ENCODE measurements at regions not wholly inside any gene's neighbourhood (a gene's known extent, or its start where the extent isn't known, plus 50 kb on each side); places are given as distances from the start of the nearest gene placed in this dataset.

GRCh38 chr9:129368444-129368978 is 190.4 kb upstream of the IER5L start:
- Histone ChIP-seq H3K9me3 (ENCODE audit: control insufficient read depth, insufficient read depth, low read length) (no peaks in the 10 kb centered on the region), H4K20me1 (ENCODE audit: control insufficient read depth, insufficient read depth, low read depth, low read length) (no peaks in the 10 kb centered on the region), H3F3A (ENCODE audit: control insufficient read depth, insufficient read depth) (no peaks in the 10 kb centered on the region), H3K9me2 (replicated peaks; ENCODE audit: control insufficient read depth, low read length) (no peaks in the 10 kb centered on the region), H3K4me1 (ENCODE audit: control insufficient read depth, low read length) (0 out of 2 replicates have a peak, but pooled peaks cover 3% of the 10 kb centered on the region), H3K36me3 (ENCODE audit: control insufficient read depth, low read length) (no peaks in the 10 kb centered on the region), H3K27ac (ENCODE audit: low read depth, low read length) (no peak overlapping the region), H3K79me2 (ENCODE audit: control insufficient read depth, low read length) (no peaks in the 10 kb centered on the region), H3K4me2 (ENCODE audit: low read length) (no peak overlapping the region), H3K4me3 (ENCODE audit: low read length) (no peak overlapping the region), H3K27me3 (ENCODE audit: control insufficient read depth, low read length) (no peaks in the 10 kb centered on the region)
- TF ChIP-seq CTCF (IDR thresholded peaks at IDR 0.05; ENCODE audit: low read depth, low read length, poor library complexity, severe bottlenecking) (no peak), EZH2phosphoT487 (IDR thresholded peaks at IDR 0.05; ENCODE audit: borderline replicate concordance, low read length) (no peak)

GRCh38 chr9:129367287-129367686 is 189.2 kb upstream of the IER5L start:
- TF ChIP-seq EZH2phosphoT487 (IDR thresholded peaks at IDR 0.05; ENCODE audit: borderline replicate concordance, low read length) (no peak), CTCF (IDR thresholded peaks at IDR 0.05; ENCODE audit: low read depth, low read length, poor library complexity, severe bottlenecking) (no peak)
- no peak overlapping the region for H3K27ac ChIP-seq (ENCODE audit: low read depth, low read length)

GRCh38 chr9:129365196-129365595 is 187.1 kb upstream of the IER5L start:
- H4K20me1 ChIP-seq (ENCODE audit: control insufficient read depth, insufficient read depth, low read depth, low read length) = no peaks in the 10 kb centered on the region
- H3K9me2 ChIP-seq (replicated peaks; ENCODE audit: control insufficient read depth, low read length) = no peaks in the 10 kb centered on the region
- no peak overlapping the region for H3K4me3 ChIP-seq (ENCODE audit: low read length)
- no peaks in the 10 kb centered on the region for H3F3A ChIP-seq (ENCODE audit: control insufficient read depth, insufficient read depth)
- H3K9me3 ChIP-seq (ENCODE audit: control insufficient read depth, insufficient read depth, low read length) = no peaks in the 10 kb centered on the region
- peaks cover 6% of the 10 kb centered on the region for H3K4me1 ChIP-seq (ENCODE audit: control insufficient read depth, low read length)
- no peaks in the 10 kb centered on the region for H3K36me3 ChIP-seq (ENCODE audit: control insufficient read depth, low read length)
- no peak for TF ChIP-seq EZH2phosphoT487 (IDR thresholded peaks at IDR 0.05; ENCODE audit: borderline replicate concordance, low read length)
- TF ChIP-seq CTCF (IDR thresholded peaks at IDR 0.05; ENCODE audit: low read depth, low read length, poor library complexity, severe bottlenecking) = no peak
- H3K4me2 ChIP-seq (ENCODE audit: low read length) = no peak overlapping the region
- H3K79me2 ChIP-seq (ENCODE audit: control insufficient read depth, low read length) = no peaks in the 10 kb centered on the region
- no peaks in the 10 kb centered on the region for H3K27me3 ChIP-seq (ENCODE audit: control insufficient read depth, low read length)
- H3K27ac ChIP-seq (ENCODE audit: low read depth, low read length) = no peak overlapping the region

More at GRCh38 chr9:129367287-129367686, 189.2 kb upstream of the IER5L start:
- H4K20me1 ChIP-seq (ENCODE audit: control insufficient read depth, insufficient read depth, low read depth, low read length) = no peaks in the 10 kb centered on the region
- H3K4me3 ChIP-seq (ENCODE audit: low read length) = no peak overlapping the region
- no peaks in the 10 kb centered on the region for H3K9me2 ChIP-seq (replicated peaks; ENCODE audit: control insufficient read depth, low read length)
- H3K9me3 ChIP-seq (ENCODE audit: control insufficient read depth, insufficient read depth, low read length) = no peaks in the 10 kb centered on the region
- no peaks in the 10 kb centered on the region for H3F3A ChIP-seq (ENCODE audit: control insufficient read depth, insufficient read depth)
- H3K4me2 ChIP-seq (ENCODE audit: low read length) = no peak overlapping the region
- H3K4me1 ChIP-seq (ENCODE audit: control insufficient read depth, low read length) = peaks cover 6% of the 10 kb centered on the region
- no peaks in the 10 kb centered on the region for H3K36me3 ChIP-seq (ENCODE audit: control insufficient read depth, low read length)
- H3K79me2 ChIP-seq (ENCODE audit: control insufficient read depth, low read length) = no peaks in the 10 kb centered on the region
- H3K27me3 ChIP-seq (ENCODE audit: control insufficient read depth, low read length) = no peaks in the 10 kb centered on the region

Data from DOHH2 (cell line).